ENCODE measurements at regions not wholly inside any gene's neighbourhood (a gene's known extent, or its start where the extent isn't known, plus 50 kb on each side); places are given as distances from the start of the nearest gene placed in this dataset.
"Not testable (repeated sequence)": the region's sequence is repeated elsewhere in the genome, so short reads cannot be mapped to it uniquely, and the experiment has no call there.

DNA sequence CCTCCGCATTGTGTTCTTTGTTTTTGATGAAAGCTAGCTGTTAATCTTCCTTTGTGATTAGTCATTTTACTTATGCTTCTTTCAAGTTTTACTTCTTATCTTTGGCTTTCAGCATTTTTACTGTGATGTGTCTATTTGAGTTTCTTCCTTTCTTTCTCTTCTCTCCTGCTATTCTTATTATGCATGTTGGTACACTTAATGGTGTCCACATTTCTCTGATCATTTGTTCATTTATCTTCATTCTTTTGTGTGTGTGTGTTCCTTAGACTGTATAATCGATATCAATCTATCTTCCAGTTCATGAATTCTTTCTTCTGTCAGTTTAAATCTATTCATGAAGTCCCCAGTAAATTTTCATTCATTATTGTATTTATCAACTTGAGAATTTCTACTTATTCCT, 1650.3 kb downstream of the BRINP3 start:
- Histone ChIP-seq H2AFZ (ENCODE audit: low read depth, low read length) (no peak overlapping the region), H3F3A (ENCODE audit: insufficient read depth, low read length, poor library complexity, severe bottlenecking) (no peaks in the 10 kb centered on the region), H3K4me3 (ENCODE audit: low read length) (no peak overlapping the region), H3K9ac (ENCODE audit: low read length) (no peak overlapping the region), H3K4me2 (ENCODE audit: low read length) (no peak overlapping the region), H3K9me3 (ENCODE audit: low read length) (no peaks in the 10 kb centered on the region), H3K79me2 (replicated peaks; ENCODE audit: insufficient read depth, low read length) (no peaks in the 10 kb centered on the region), H4K20me1 (ENCODE audit: insufficient read depth) (no peaks in the 10 kb centered on the region), H3K27ac (ENCODE audit: low read length) (no peak overlapping the region), H3K36me3 (ENCODE audit: insufficient read depth, low read length) (no peaks in the 10 kb centered on the region), H3K27me3 (ENCODE audit: insufficient read depth, low read depth, low read length) (no peaks in the 10 kb centered on the region), H3K9me2 (ENCODE audit: insufficient read depth, low read length) (no peaks in the 10 kb centered on the region)
- TF ChIP-seq EP300 (conservative IDR thresholded peaks at IDR 0.05; ENCODE audit: poor library complexity, severe bottlenecking), result no peak
- no peak for TF ChIP-seq POLR2AphosphoS5 (IDR thresholded peaks at IDR 0.05)
- no peak for TF ChIP-seq SMC3 (conservative IDR thresholded peaks at IDR 0.05; ENCODE audit: poor library complexity)
- no peak for TF ChIP-seq EZH2 (IDR thresholded peaks at IDR 0.05; ENCODE audit: borderline replicate concordance, insufficient read depth, low read length, poor library complexity, severe bottlenecking)
- no peak for TF ChIP-seq RAD21 (conservative IDR thresholded peaks at IDR 0.05)
- no peak for TF ChIP-seq TAF1 (IDR thresholded peaks at IDR 0.05; ENCODE audit: low read depth)
- TF ChIP-seq, protein P1, sequence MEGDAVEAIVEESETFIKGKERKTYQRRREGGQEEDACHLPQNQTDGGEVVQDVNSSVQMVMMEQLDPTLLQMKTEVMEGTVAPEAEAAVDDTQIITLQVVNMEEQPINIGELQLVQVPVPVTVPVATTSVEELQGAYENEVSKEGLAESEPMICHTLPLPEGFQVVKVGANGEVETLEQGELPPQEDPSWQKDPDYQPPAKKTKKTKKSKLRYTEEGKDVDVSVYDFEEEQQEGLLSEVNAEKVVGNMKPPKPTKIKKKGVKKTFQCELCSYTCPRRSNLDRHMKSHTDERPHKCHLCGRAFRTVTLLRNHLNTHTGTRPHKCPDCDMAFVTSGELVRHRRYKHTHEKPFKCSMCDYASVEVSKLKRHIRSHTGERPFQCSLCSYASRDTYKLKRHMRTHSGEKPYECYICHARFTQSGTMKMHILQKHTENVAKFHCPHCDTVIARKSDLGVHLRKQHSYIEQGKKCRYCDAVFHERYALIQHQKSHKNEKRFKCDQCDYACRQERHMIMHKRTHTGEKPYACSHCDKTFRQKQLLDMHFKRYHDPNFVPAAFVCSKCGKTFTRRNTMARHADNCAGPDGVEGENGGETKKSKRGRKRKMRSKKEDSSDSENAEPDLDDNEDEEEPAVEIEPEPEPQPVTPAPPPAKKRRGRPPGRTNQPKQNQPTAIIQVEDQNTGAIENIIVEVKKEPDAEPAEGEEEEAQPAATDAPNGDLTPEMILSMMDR (IDR thresholded peaks at IDR 0.05; ENCODE audit: poor library complexity, severe bottlenecking), result no peak
- TF ChIP-seq MXI1 (conservative IDR thresholded peaks at IDR 0.05; ENCODE audit: poor library complexity, severe bottlenecking), result no peak
- TF ChIP-seq, protein P2, sequence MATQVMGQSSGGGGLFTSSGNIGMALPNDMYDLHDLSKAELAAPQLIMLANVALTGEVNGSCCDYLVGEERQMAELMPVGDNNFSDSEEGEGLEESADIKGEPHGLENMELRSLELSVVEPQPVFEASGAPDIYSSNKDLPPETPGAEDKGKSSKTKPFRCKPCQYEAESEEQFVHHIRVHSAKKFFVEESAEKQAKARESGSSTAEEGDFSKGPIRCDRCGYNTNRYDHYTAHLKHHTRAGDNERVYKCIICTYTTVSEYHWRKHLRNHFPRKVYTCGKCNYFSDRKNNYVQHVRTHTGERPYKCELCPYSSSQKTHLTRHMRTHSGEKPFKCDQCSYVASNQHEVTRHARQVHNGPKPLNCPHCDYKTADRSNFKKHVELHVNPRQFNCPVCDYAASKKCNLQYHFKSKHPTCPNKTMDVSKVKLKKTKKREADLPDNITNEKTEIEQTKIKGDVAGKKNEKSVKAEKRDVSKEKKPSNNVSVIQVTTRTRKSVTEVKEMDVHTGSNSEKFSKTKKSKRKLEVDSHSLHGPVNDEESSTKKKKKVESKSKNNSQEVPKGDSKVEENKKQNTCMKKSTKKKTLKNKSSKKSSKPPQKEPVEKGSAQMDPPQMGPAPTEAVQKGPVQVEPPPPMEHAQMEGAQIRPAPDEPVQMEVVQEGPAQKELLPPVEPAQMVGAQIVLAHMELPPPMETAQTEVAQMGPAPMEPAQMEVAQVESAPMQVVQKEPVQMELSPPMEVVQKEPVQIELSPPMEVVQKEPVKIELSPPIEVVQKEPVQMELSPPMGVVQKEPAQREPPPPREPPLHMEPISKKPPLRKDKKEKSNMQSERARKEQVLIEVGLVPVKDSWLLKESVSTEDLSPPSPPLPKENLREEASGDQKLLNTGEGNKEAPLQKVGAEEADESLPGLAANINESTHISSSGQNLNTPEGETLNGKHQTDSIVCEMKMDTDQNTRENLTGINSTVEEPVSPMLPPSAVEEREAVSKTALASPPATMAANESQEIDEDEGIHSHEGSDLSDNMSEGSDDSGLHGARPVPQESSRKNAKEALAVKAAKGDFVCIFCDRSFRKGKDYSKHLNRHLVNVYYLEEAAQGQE (IDR thresholded peaks at IDR 0.05; ENCODE audit: borderline replicate concordance), result no peak

DNA sequence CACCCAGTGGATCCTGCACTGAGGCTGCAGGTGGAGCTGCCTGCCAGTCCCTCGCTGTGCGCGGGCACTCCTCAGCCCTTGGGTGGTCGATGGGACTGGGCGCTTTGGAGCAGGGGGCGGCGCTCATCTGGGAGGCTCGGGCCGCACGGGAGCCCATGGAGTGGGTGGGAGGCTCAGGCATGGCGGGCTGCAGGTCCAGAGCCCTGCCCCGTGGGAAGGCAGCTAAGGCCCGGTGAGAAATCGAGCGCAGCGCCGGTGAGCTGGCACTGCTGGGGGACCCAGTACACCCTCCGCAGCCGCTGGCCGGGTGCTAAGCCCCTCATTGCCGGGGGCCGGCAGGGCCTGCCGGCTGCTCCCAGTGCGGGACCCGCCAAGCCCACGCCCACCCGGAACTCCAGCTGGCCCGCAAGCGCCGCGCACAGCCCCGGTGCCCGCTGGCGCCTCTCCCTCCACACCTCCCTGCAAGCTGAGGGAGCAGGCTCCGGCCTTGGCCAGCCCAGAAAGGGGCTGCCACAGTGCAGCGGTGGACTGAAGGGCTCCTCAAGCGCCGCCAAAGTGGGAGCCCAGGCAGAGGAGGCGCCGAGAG, 1636.5 kb downstream of the BRINP3 start:
- H3K27ac ChIP-seq (ENCODE audit: low read length); H4K20me1 ChIP-seq (ENCODE audit: insufficient read depth); H3K9me2 ChIP-seq (ENCODE audit: insufficient read depth, low read length); H3K9ac ChIP-seq (ENCODE audit: low read length); H3K36me3 ChIP-seq (ENCODE audit: insufficient read depth, low read length); H3K4me2 ChIP-seq (ENCODE audit: low read length); H3K79me2 ChIP-seq (replicated peaks; ENCODE audit: insufficient read depth, low read length); H3K9me3 ChIP-seq (ENCODE audit: low read length); H3F3A ChIP-seq (ENCODE audit: insufficient read depth, low read length, poor library complexity, severe bottlenecking); H3K4me3 ChIP-seq (ENCODE audit: low read length); H2AFZ ChIP-seq (ENCODE audit: low read depth, low read length); H3K27me3 ChIP-seq (ENCODE audit: insufficient read depth, low read depth, low read length): not testable (repeated sequence)

DNA sequence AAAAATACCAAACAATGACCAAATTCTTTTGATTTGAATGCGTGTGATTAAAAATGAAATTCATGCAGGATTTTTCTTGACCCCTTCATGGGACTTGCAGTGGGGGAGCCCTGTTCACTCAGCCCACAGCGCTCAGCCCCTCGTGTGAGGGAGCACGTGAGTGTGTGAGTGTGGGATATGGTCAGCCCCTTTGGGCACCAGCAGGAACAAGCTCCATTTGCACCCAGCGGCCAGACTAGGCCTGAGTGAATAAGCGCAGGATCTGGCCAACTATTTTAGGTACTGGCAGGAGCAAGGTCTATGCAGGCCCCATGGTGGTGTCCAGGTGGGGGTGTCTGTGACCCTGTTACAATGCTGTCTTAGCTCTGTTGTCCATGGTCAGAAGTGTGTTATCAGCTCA, 1631.2 kb downstream of the BRINP3 start:
- Histone ChIP-seq H2AFZ (ENCODE audit: low read depth, low read length) (no peak overlapping the region), H4K20me1 (ENCODE audit: insufficient read depth) (no peaks in the 10 kb centered on the region), H3K36me3 (ENCODE audit: insufficient read depth, low read length) (no peaks in the 10 kb centered on the region)

More for the DNA sequence above, 1631.2 kb downstream of the BRINP3 start:
- Histone ChIP-seq H3K9ac (ENCODE audit: low read length) (no peak overlapping the region), H3K9me2 (ENCODE audit: insufficient read depth, low read length) (no peaks in the 10 kb centered on the region), H3K79me2 (replicated peaks; ENCODE audit: insufficient read depth, low read length) (no peaks in the 10 kb centered on the region), H3K27ac (ENCODE audit: low read length) (no peak overlapping the region), H3F3A (ENCODE audit: insufficient read depth, low read length, poor library complexity, severe bottlenecking) (no peaks in the 10 kb centered on the region), H3K4me2 (ENCODE audit: low read length) (no peak overlapping the region), H3K4me3 (ENCODE audit: low read length) (no peak overlapping the region), H3K9me3 (ENCODE audit: low read length) (no peaks in the 10 kb centered on the region), H3K27me3 (ENCODE audit: insufficient read depth, low read depth, low read length) (no peaks in the 10 kb centered on the region)
- TF ChIP-seq RAD21 (conservative IDR thresholded peaks at IDR 0.05) (no peak), EZH2 (IDR thresholded peaks at IDR 0.05; ENCODE audit: borderline replicate concordance, insufficient read depth, low read length, poor library complexity, severe bottlenecking) (no peak), SMC3 (conservative IDR thresholded peaks at IDR 0.05; ENCODE audit: poor library complexity) (no peak), POLR2AphosphoS5 (IDR thresholded peaks at IDR 0.05) (no peak), MXI1 (conservative IDR thresholded peaks at IDR 0.05; ENCODE audit: poor library complexity, severe bottlenecking) (no peak), EP300 (conservative IDR thresholded peaks at IDR 0.05; ENCODE audit: poor library complexity, severe bottlenecking) (no peak), TAF1 (IDR thresholded peaks at IDR 0.05; ENCODE audit: low read depth) (no peak)
- TF ChIP-seq, protein P2 (IDR thresholded peaks at IDR 0.05; ENCODE audit: borderline replicate concordance), result no peak
- TF ChIP-seq, protein P1 (IDR thresholded peaks at IDR 0.05; ENCODE audit: poor library complexity, severe bottlenecking), result no peak
